HepG2 (cell line): ENCODE measurements at regions not wholly inside any gene's neighbourhood (a gene's known extent, or its start where the extent isn't known, plus 50 kb on each side); places are given as distances from the start of the nearest gene placed in this dataset.

Experiments
- ATAC-seq: fragments of 200-7000 bp; cut with Tn5 transposase; 3 replicates; pipeline ENCODE4 v1.9.1; 2020; ENCODE audit warnings: mild to moderate bottlenecking, moderate library complexity
- BruUV-seq: library from RNA; stranded (reverse); fragments of 400-500 nt; replicated peaks from 2 replicates; lab custom pipeline; 2021; lab: Mats Ljungman, UMichigan
- CTCF ChIA-PET: fragments of 300-600 bp; formaldehyde crosslinking; extraction: SDS; loops from one replicate; lab custom pipeline; 2021; ENCODE audit warnings: low total read pairs, inconsistent platforms, low intra/inter-chr PET ratio; lab: Yijun Ruan, JAX
- POLR2A ChIA-PET: fragments of 350-600 bp; sonication (Branson Sonifier 250); formaldehyde crosslinking; loops from one replicate; lab custom pipeline; 2020; ENCODE audit warnings: antibody characterized with exemption, inconsistent platforms; lab: Yijun Ruan, JAX
- DNase-seq: peaks from one replicate; pipeline ENCODE4 v3.0.0-alpha.2; 2015; ENCODE audit warnings: low spot score
- FAIRE-seq: peaks from 3 replicates; lab custom pipeline; 2011; peaks lifted over from hg19 to GRCh38; lab: Jason Lieb, UNC
- H2AFZ ChIP-seq: one replicate; pipeline ENCODE4 v1.6.1; 2011; ENCODE audit warnings: low read length, inconsistent platforms
- H3K27ac ChIP-seq: fragments of 300-600 bp; 3 replicates; pipeline ENCODE4 v1.8.0; 2011; ENCODE audit warnings: mixed run types, mild to moderate bottlenecking, mixed read lengths, low read length, inconsistent platforms; ENCODE audit not compliant: insufficient read depth; ENCODE audit errors: extremely low read length
- H3K27me3 ChIP-seq, 2 experiments: fragments of 200-600 bp in 1 of 2; 2 replicates in 1 of 2; 3 replicates in 1 of 2; pipeline versions ENCODE4 v1.6.0 to v1.8.0; 2011; ENCODE audit warnings: low read length in 2 of 2, mild to moderate bottlenecking in 2 of 2, moderate library complexity in 2 of 2, inconsistent platforms in 1 of 2; ENCODE audit not compliant: insufficient read depth in 2 of 2, control insufficient read depth in 1 of 2
- H3K36me3 ChIP-seq, 2 experiments: fragments of 200-600 bp in 1 of 2; replicated peaks in 1 of 2; 2 replicates in 1 of 2; 3 replicates in 1 of 2; pipeline versions ENCODE4 v1.5.1 to v1.8.0; 2011; ENCODE audit warnings: low read length in 2 of 2, inconsistent platforms in 1 of 2; ENCODE audit not compliant: insufficient read depth in 2 of 2, control insufficient read depth in 1 of 2
- H3K4me1 ChIP-seq: 2 replicates; pipeline ENCODE4 v1.5.1; 2012; ENCODE audit warnings: low read length, inconsistent platforms; ENCODE audit not compliant: insufficient read depth
- H3K4me2 ChIP-seq: 2 replicates; pipeline ENCODE4 v1.6.0; 2011; ENCODE audit warnings: low read depth, low read length, inconsistent platforms
- H3K4me3 ChIP-seq, 3 experiments: fragments of 200-600 bp in 1 of 3; sonication (generic), shearing (Covaris generic) in 1 of 3; replicated peaks in 1 of 3; 2 replicates each; pipeline ENCODE4 v1.5.1; 2011 to 2016; ENCODE audit warnings: low read length in 3 of 3, inconsistent platforms in 2 of 3, low read depth in 2 of 3, mild to moderate bottlenecking in 2 of 3, control low read depth in 1 of 3, mixed read lengths in 1 of 3; ENCODE audit not compliant: insufficient read depth in 1 of 3
- H3K79me2 ChIP-seq: one replicate; pipeline ENCODE4 v1.6.1; 2011; ENCODE audit warnings: low read length, inconsistent platforms; ENCODE audit not compliant: insufficient read depth
- H3K9ac ChIP-seq: 2 replicates; pipeline ENCODE4 v1.6.0; 2011; ENCODE audit warnings: mild to moderate bottlenecking, low read depth, low read length, inconsistent platforms; ENCODE audit not compliant: insufficient read depth
- H3K9me3 ChIP-seq: 2 replicates; pipeline ENCODE4 v1.5.1; 2012; ENCODE audit warnings: mild to moderate bottlenecking, low read length
- H4K20me1 ChIP-seq: 2 replicates; pipeline ENCODE4 v1.6.0; 2011; ENCODE audit warnings: inconsistent platforms, mild to moderate bottlenecking, low read length, moderate library complexity; ENCODE audit not compliant: insufficient read depth
- AGO2 ChIP-seq: fragments of 200-400 bp; formaldehyde crosslinking; optimal IDR thresholded peaks from 2 replicates; pipeline ENCODE3; 2017; ENCODE audit warnings: mild to moderate bottlenecking, low read depth, low read length, moderate library complexity
- CHCHD3 ChIP-seq: sonication (generic); formaldehyde crosslinking; IDR thresholded peaks from 2 replicates; pipeline ENCODE4 v1.8.0; 2022; ENCODE audit warnings: mild to moderate bottlenecking, missing genetic modification reagents, moderate library complexity
- HNF1B ChIP-seq: sonication (generic); formaldehyde crosslinking; IDR thresholded peaks from 2 replicates; pipeline ENCODE4 v1.5.1; 2020; ENCODE audit warnings: mild to moderate bottlenecking, moderate library complexity, missing genetic modification reagents
- IKZF5 ChIP-seq: IDR thresholded peaks from 2 replicates; pipeline ENCODE4 v1.6.1; 2018; ENCODE audit warnings: missing genetic modification reagents, mild to moderate bottlenecking, missing compliant biosample characterization
- KAT2B ChIP-seq: fragments of 150-350 bp; IDR thresholded peaks from 2 replicates; pipeline ENCODE4 v1.6.1; 2014; ENCODE audit warnings: low read depth, low read length, borderline replicate concordance
- MAFG ChIP-seq: sonication (generic); formaldehyde crosslinking; IDR thresholded peaks from 2 replicates; pipeline ENCODE4 v1.5.1; 2020; ENCODE audit warnings: mild to moderate bottlenecking, missing genetic modification reagents
- MED8 ChIP-seq: sonication (generic); formaldehyde crosslinking; IDR thresholded peaks from 2 replicates; pipeline ENCODE4 v1.8.1; 2023; ENCODE audit warnings: mild to moderate bottlenecking, missing genetic modification reagents; ENCODE audit not compliant: insufficient replicate concordance
- SATB2 ChIP-seq: sonication (generic); formaldehyde crosslinking; IDR thresholded peaks from 2 replicates; pipeline ENCODE4 v1.5.0; 2020; ENCODE audit warnings: missing genetic modification reagents
- SOX13 ChIP-seq, 3 experiments: fragments of 450-650 bp in 1 of 3; sonication (generic) in 1 of 3; formaldehyde crosslinking in 1 of 3; IDR thresholded peaks in 2 of 3; conservative IDR thresholded peaks in 1 of 3; 2 replicates each; pipeline versions ENCODE4 v1.5.0 to v1.6.1; 2016 to 2020; ENCODE audit warnings: antibody characterized with exemption in 1 of 3, mild to moderate bottlenecking in 1 of 3, missing compliant biosample characterization in 1 of 3, missing genetic modification reagents in 1 of 3, moderate library complexity in 1 of 3
- SP1 ChIP-seq, 2 experiments: fragments of 450-650 bp in 1 of 2; sonication (generic) in 1 of 2; formaldehyde crosslinking in 1 of 2; IDR thresholded peaks; 2 replicates each; pipeline versions ENCODE4 v1.4.0 to v1.6.1; 2016 to 2020; ENCODE audit warnings: missing genetic modification reagents in 1 of 2
- SP140L ChIP-seq: sonication (generic); formaldehyde crosslinking; IDR thresholded peaks from 2 replicates; pipeline ENCODE4 v1.4.0; 2020; ENCODE audit warnings: missing genetic modification reagents, borderline replicate concordance
- ZMYM4 ChIP-seq: sonication (generic); formaldehyde crosslinking; IDR thresholded peaks from 2 replicates; pipeline ENCODE4 v1.8.1; 2023; ENCODE audit warnings: mild to moderate bottlenecking, missing genetic modification reagents
- ZNF576 ChIP-seq: sonication (generic); formaldehyde crosslinking; IDR thresholded peaks from 2 replicates; pipeline ENCODE4 v1.4.0; 2020; ENCODE audit warnings: mild to moderate bottlenecking, missing genetic modification reagents
- ZNF773 ChIP-seq: sonication (generic); formaldehyde crosslinking; IDR thresholded peaks from 2 replicates; pipeline ENCODE4 v1.4.0; 2020; ENCODE audit warnings: missing genetic modification reagents, borderline replicate concordance
- ZSCAN12 ChIP-seq: sonication (generic); formaldehyde crosslinking; IDR thresholded peaks from 2 replicates; pipeline ENCODE4 v1.9.0; 2021; ENCODE audit warnings: mild to moderate bottlenecking, missing genetic modification reagents
- ZSCAN9 ChIP-seq: IDR thresholded peaks from 2 replicates; pipeline ENCODE4 v1.6.1; 2016; ENCODE audit warnings: borderline replicate concordance
- WGBS: methylation state at CpG from one replicate; pipeline ENCODE4 v1.1.6; 2017; ENCODE audit warnings: low lambda C conversion rate; 5-methylcytosine and 5-hydroxymethylcytosine counted together
- in situ Hi-C: cut with HindIII; loops from 2 replicates; pipeline ENCODE4 v1.10.0; 2017; ENCODE audit warnings: low pct_unique_long_range_greater_than_20kb; ENCODE audit not compliant: extremely low pct_ligation_motif_present
- intact Hi-C: fragments of 100-400 bp; cut with micrococcal nuclease; formaldehyde crosslinking; loops from one replicate; pipeline ENCODE4 v1.10.0; 2022; ENCODE audit not compliant: unreplicated experiment
- TF ChIP-seq, protein P1 (sequence below): conservative IDR thresholded peaks from 2 replicates; pipeline ENCODE4 v1.6.1; 2018; ENCODE audit warnings: missing genetic modification reagents

DNA sequence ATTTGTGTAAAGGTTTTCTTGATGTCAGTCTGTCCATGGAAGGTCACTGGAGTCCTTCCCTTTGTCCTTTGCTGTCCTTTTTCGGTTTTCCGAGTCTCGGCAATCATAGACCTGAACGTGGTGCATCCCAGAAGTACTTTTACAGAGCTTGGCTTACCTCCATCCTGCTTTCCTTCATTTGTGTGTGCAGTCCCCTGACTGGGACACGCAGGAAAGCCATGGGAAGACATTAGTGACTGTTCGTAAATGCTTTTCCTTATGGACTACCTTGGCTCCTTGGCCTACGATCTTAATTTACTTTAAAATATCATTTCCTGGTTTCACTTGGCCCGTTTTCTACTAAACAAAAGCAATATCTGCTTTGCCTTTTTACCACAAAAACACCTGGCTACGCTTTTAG, 328.4 kb upstream of the RARB start:
- H3K36me3 ChIP-seq, result no peaks in the 10 kb centered on the region
- BruUV-seq, result no TSS peak
- H3K27ac ChIP-seq, result no peak overlapping the region
- H2AFZ ChIP-seq, result no peak overlapping the region
- DNase-seq (no peak), ATAC-seq (no peak), FAIRE-seq (no peak)
- ChIA-PET CTCF (no interaction called here), POLR2A (no interaction called here)
- H3K79me2 ChIP-seq, result no peaks in the 10 kb centered on the region
- intact Hi-C loops, result no loop called here
- WGBS, result 5% methylated on average over 9 of the region's 9 CpGs
- no peaks in the 10 kb centered on the region for H3K27me3 ChIP-seq
- H3K4me2 ChIP-seq, result no peak overlapping the region
- H3K9me3 ChIP-seq, result no peaks in the 10 kb centered on the region
- H4K20me1 ChIP-seq, result no peaks in the 10 kb centered on the region
- H3K4me3 ChIP-seq, result no peak overlapping the region
- in situ Hi-C loops, result no loop called here
- TF ChIP-seq IKZF5 (CRISPR knock-in tag), result no peak
- no peak for TF ChIP-seq MED8
- no peak for TF ChIP-seq SP140L (CRISPR knock-in tag)
- TF ChIP-seq AGO2, result no peak
- TF ChIP-seq CHCHD3 (CRISPR knock-in tag), result no peak
- no peak for TF ChIP-seq ZNF773 (CRISPR knock-in tag)
- no peak for TF ChIP-seq MAFG (CRISPR knock-in tag)
- no peak for TF ChIP-seq SOX13 (IDR thresholded peaks at IDR 0.05)
- no peak for TF ChIP-seq SOX13 (CRISPR knock-in tag; conservative IDR thresholded peaks at IDR 0.05 in 1 of 2, IDR thresholded peaks at IDR 0.05 in 1 of 2)
- no peak for TF ChIP-seq ZSCAN12 (CRISPR knock-in tag)
- no peak for TF ChIP-seq KAT2B
- no peak for TF ChIP-seq ZNF576
- TF ChIP-seq HNF1B, result no peak
- TF ChIP-seq ZMYM4 (CRISPR knock-in tag), result no peak
- TF ChIP-seq SATB2 (CRISPR knock-in tag), result no peak
- no peak for TF ChIP-seq SP1 (IDR thresholded peaks at IDR 0.05)
- TF ChIP-seq SP1 (CRISPR knock-in tag; IDR thresholded peaks at IDR 0.05), result no peak
- TF ChIP-seq, protein P1, sequence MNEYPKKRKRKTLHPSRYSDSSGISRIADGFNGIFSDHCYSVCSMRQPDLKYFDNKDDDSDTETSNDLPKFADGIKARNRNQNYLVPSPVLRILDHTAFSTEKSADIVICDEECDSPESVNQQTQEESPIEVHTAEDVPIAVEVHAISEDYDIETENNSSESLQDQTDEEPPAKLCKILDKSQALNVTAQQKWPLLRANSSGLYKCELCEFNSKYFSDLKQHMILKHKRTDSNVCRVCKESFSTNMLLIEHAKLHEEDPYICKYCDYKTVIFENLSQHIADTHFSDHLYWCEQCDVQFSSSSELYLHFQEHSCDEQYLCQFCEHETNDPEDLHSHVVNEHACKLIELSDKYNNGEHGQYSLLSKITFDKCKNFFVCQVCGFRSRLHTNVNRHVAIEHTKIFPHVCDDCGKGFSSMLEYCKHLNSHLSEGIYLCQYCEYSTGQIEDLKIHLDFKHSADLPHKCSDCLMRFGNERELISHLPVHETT, result no peak
- no peak for TF ChIP-seq ZSCAN9 (CRISPR knock-in tag)
- H3K9ac ChIP-seq, result no peak overlapping the region
- H3K4me1 ChIP-seq, result no peaks in the 10 kb centered on the region
